ENCODE measurements at regions not wholly inside any gene's neighbourhood (a gene's known extent, or its start where the extent isn't known, plus 50 kb on each side); places are given as distances from the start of the nearest gene placed in this dataset.

DNA sequence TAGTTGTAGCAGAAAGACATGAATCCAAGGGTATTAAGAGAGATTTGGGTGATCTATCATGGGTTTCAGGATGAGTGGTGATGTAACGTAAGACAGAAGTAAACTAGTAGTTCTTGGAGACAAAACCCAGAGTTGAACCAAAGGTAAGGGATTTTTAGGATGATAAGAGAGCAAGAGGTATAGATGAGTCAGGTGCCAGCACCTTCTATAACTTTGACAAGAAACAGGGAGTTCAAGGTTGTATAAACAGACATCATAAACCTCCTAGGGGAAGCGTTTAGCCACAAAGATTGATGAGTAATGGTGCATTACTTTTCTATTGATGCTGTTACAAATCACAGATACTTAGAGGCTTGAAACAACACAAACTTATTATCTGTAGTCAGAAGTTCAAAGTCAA, 447.3 kb upstream of the ARHGEF26 start:
- Histone ChIP-seq H3K27me3 (ENCODE audit: low read depth, low read length) (no peaks in the 10 kb centered on the region), H3K27ac (ENCODE audit: low read length) (no peak overlapping the region), H3K4me3 (ENCODE audit: low read depth in 1 of 2, low read length in 2 of 2) (no peak overlapping the region), H3K36me3 (ENCODE audit: control insufficient read depth in 1 of 2, insufficient read depth in 2 of 2, low read length in 2 of 2) (no peaks in the 10 kb centered on the region), H3K9me3 (ENCODE audit: control insufficient read depth in 1 of 2, low read length in 2 of 2) (no peaks in the 10 kb centered on the region), H3K4me1 (ENCODE audit: control insufficient read depth in 1 of 2, insufficient read depth in 2 of 2, low read length in 2 of 2) (no peaks in the 10 kb centered on the region)

- H3K27me3 ChIP-seq (ENCODE audit: low read depth, low read length), result no peaks in the 10 kb centered on the region
- no peaks in the 10 kb centered on the region for H3K4me1 ChIP-seq (ENCODE audit: control insufficient read depth in 1 of 2, insufficient read depth in 2 of 2, low read length in 2 of 2)
- no peaks in the 10 kb centered on the region for H3K36me3 ChIP-seq (ENCODE audit: control insufficient read depth in 1 of 2, insufficient read depth in 2 of 2, low read length in 2 of 2)
- no peak overlapping the region for H3K27ac ChIP-seq (ENCODE audit: low read length)
- H3K9me3 ChIP-seq (ENCODE audit: control insufficient read depth in 1 of 2, low read length in 2 of 2), result no peaks in the 10 kb centered on the region
- H3K4me3 ChIP-seq (ENCODE audit: low read depth in 1 of 2, low read length in 2 of 2), result no peak overlapping the region
These were observed 441.5 kb upstream of the ARHGEF26 start for GRCh38 chr3:153679714-153680113.

GRCh38 chr3:153680526-153680925, 440.7 kb upstream of the ARHGEF26 start:
- Histone ChIP-seq H3K36me3 (ENCODE audit: control insufficient read depth in 1 of 2, insufficient read depth in 2 of 2, low read length in 2 of 2) (no peaks in the 10 kb centered on the region), H3K4me3 (ENCODE audit: low read depth in 1 of 2, low read length in 2 of 2) (no peak overlapping the region), H3K27ac (ENCODE audit: low read length) (no peak overlapping the region), H3K4me1 (ENCODE audit: control insufficient read depth in 1 of 2, insufficient read depth in 2 of 2, low read length in 2 of 2) (no peaks in the 10 kb centered on the region), H3K27me3 (ENCODE audit: low read depth, low read length) (no peaks in the 10 kb centered on the region), H3K9me3 (ENCODE audit: control insufficient read depth in 1 of 2, low read length in 2 of 2) (no peaks in the 10 kb centered on the region)

DNA sequence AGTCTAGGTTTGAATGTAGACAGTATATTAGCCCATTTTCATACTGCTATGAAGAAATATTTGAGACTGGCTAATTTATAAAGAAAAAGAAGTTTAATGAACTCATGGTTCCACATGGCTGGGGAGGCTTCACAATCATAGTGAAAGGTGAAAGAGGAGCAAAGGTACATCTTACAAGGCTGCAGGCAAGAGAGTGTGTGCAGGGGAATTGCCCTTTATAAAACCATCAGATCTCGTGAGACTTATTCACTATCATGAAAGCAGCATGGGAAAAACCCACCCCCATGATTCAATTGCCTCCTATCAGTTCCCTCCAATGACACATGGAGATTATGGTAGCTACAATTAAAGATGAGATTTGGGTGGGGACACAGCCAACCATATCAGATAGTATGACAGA, 440.1 kb upstream of the ARHGEF26 start:
- Histone ChIP-seq H3K4me1 (ENCODE audit: control insufficient read depth in 1 of 2, insufficient read depth in 2 of 2, low read length in 2 of 2) (no peaks in the 10 kb centered on the region), H3K36me3 (ENCODE audit: control insufficient read depth in 1 of 2, insufficient read depth in 2 of 2, low read length in 2 of 2) (no peaks in the 10 kb centered on the region), H3K27me3 (ENCODE audit: low read depth, low read length) (no peaks in the 10 kb centered on the region)

GRCh38 chr3:153688301-153689120, 432.7 kb upstream of the ARHGEF26 start:
- Histone ChIP-seq H3K4me1 (ENCODE audit: control insufficient read depth in 1 of 2, insufficient read depth in 2 of 2, low read length in 2 of 2) (peaks cover 0 to 3% of the 10 kb centered on the region in 2 donors), H3K36me3 (ENCODE audit: control insufficient read depth in 1 of 2, insufficient read depth in 2 of 2, low read length in 2 of 2) (no peaks in the 10 kb centered on the region), H3K4me3 (ENCODE audit: low read depth in 1 of 2, low read length in 2 of 2) (no peak overlapping the region), H3K9me3 (ENCODE audit: control insufficient read depth in 1 of 2, low read length in 2 of 2) (no peaks in the 10 kb centered on the region), H3K27me3 (ENCODE audit: low read depth, low read length) (no peaks in the 10 kb centered on the region), H3K27ac (ENCODE audit: low read length) (no peak overlapping the region)

More for the DNA sequence above, 440.1 kb upstream of the ARHGEF26 start:
- no peak overlapping the region for H3K27ac ChIP-seq (ENCODE audit: low read length)
- H3K9me3 ChIP-seq (ENCODE audit: control insufficient read depth in 1 of 2, low read length in 2 of 2), result no peaks in the 10 kb centered on the region
- H3K4me3 ChIP-seq (ENCODE audit: low read depth in 1 of 2, low read length in 2 of 2), result no peak overlapping the region

- H3K27me3 ChIP-seq (ENCODE audit: low read depth, low read length), result no peaks in the 10 kb centered on the region
- H3K36me3 ChIP-seq (ENCODE audit: control insufficient read depth in 1 of 2, insufficient read depth in 2 of 2, low read length in 2 of 2), result no peaks in the 10 kb centered on the region
- H3K4me3 ChIP-seq (ENCODE audit: low read depth in 1 of 2, low read length in 2 of 2), result no peak overlapping the region
- H3K27ac ChIP-seq (ENCODE audit: low read length), result no peak overlapping the region
- H3K9me3 ChIP-seq (ENCODE audit: control insufficient read depth in 1 of 2, low read length in 2 of 2), result no peaks in the 10 kb centered on the region
- peaks cover 0 to 1% of the 10 kb centered on the region in 2 donors for H3K4me1 ChIP-seq (ENCODE audit: control insufficient read depth in 1 of 2, insufficient read depth in 2 of 2, low read length in 2 of 2)
These were observed 428.0 kb upstream of the ARHGEF26 start for GRCh38 chr3:153693207-153693606.

- Histone ChIP-seq H3K36me3 (ENCODE audit: control insufficient read depth in 1 of 2, insufficient read depth in 2 of 2, low read length in 2 of 2) (no peaks in the 10 kb centered on the region), H3K4me1 (ENCODE audit: control insufficient read depth in 1 of 2, insufficient read depth in 2 of 2, low read length in 2 of 2) (no peaks in the 10 kb centered on the region), H3K27ac (ENCODE audit: low read length) (no peak overlapping the region), H3K4me3 (ENCODE audit: low read depth in 1 of 2, low read length in 2 of 2) (no peak overlapping the region), H3K27me3 (ENCODE audit: low read depth, low read length) (no peaks in the 10 kb centered on the region), H3K9me3 (ENCODE audit: control insufficient read depth in 1 of 2, low read length in 2 of 2) (no peaks in the 10 kb centered on the region)
These were observed 419.1 kb upstream of the ARHGEF26 start for GRCh38 chr3:153702106-153702505.

DNA sequence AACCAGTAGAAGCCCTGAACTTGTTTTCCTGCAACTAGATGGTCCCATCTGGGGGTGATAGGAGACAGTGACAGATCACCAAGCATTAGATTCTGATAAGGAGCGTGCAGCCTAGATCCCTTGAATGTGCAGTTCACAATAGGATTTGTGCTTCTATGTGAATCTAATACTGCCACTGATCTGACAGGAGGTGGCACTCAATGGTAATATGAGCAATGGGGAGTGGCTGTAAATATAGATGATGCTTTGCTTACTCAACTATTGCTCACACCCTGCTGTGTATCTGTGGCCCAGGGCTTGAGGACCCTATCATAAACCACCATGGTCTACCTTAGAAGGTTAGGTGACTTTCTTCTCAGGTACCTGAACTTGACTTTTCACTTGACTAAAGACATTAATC, 417.1 kb upstream of the ARHGEF26 start:
- no peaks in the 10 kb centered on the region for H3K9me3 ChIP-seq (ENCODE audit: control insufficient read depth in 1 of 2, low read length in 2 of 2)
- H3K4me3 ChIP-seq (ENCODE audit: low read depth in 1 of 2, low read length in 2 of 2), result no peak overlapping the region
- no peak overlapping the region for H3K27ac ChIP-seq (ENCODE audit: low read length)

GRCh38 chr3:153706706-153707105, 414.5 kb upstream of the ARHGEF26 start:
- no peaks in the 10 kb centered on the region for H3K4me1 ChIP-seq (ENCODE audit: control insufficient read depth in 1 of 2, insufficient read depth in 2 of 2, low read length in 2 of 2)
- H3K27ac ChIP-seq (ENCODE audit: low read length), result no peak overlapping the region

More for the DNA sequence above, 417.1 kb upstream of the ARHGEF26 start:
- Histone ChIP-seq H3K36me3 (ENCODE audit: control insufficient read depth in 1 of 2, insufficient read depth in 2 of 2, low read length in 2 of 2) (no peaks in the 10 kb centered on the region), H3K27me3 (ENCODE audit: low read depth, low read length) (no peaks in the 10 kb centered on the region), H3K4me1 (ENCODE audit: control insufficient read depth in 1 of 2, insufficient read depth in 2 of 2, low read length in 2 of 2) (no peaks in the 10 kb centered on the region)

GRCh38 chr3:153714016-153714415, 407.2 kb upstream of the ARHGEF26 start:
- no peaks in the 10 kb centered on the region for H3K36me3 ChIP-seq (ENCODE audit: control insufficient read depth in 1 of 2, insufficient read depth in 2 of 2, low read length in 2 of 2)
- no peak overlapping the region for H3K4me3 ChIP-seq (ENCODE audit: low read depth in 1 of 2, low read length in 2 of 2)
- no peak overlapping the region for H3K27ac ChIP-seq (ENCODE audit: low read length)
- H3K9me3 ChIP-seq (ENCODE audit: control insufficient read depth in 1 of 2, low read length in 2 of 2), result peaks cover 0 to 6% of the 10 kb centered on the region in 2 donors
- no peaks in the 10 kb centered on the region for H3K27me3 ChIP-seq (ENCODE audit: low read depth, low read length)
- H3K4me1 ChIP-seq (ENCODE audit: control insufficient read depth in 1 of 2, insufficient read depth in 2 of 2, low read length in 2 of 2), result no peaks in the 10 kb centered on the region

More at GRCh38 chr3:153706706-153707105, 414.5 kb upstream of the ARHGEF26 start:
- Histone ChIP-seq H3K36me3 (ENCODE audit: control insufficient read depth in 1 of 2, insufficient read depth in 2 of 2, low read length in 2 of 2) (no peaks in the 10 kb centered on the region), H3K9me3 (ENCODE audit: control insufficient read depth in 1 of 2, low read length in 2 of 2) (peaks cover 0 to 6% of the 10 kb centered on the region in 2 donors), H3K4me3 (ENCODE audit: low read depth in 1 of 2, low read length in 2 of 2) (no peak overlapping the region), H3K27me3 (ENCODE audit: low read depth, low read length) (no peaks in the 10 kb centered on the region)

GRCh38 chr3:153714588-153715290, 406.5 kb upstream of the ARHGEF26 start:
- H3K9me3 ChIP-seq (ENCODE audit: control insufficient read depth in 1 of 2, low read length in 2 of 2), result peaks cover 0 to 6% of the 10 kb centered on the region in 2 donors
- no peaks in the 10 kb centered on the region for H3K4me1 ChIP-seq (ENCODE audit: control insufficient read depth in 1 of 2, insufficient read depth in 2 of 2, low read length in 2 of 2)
- no peak overlapping the region for H3K4me3 ChIP-seq (ENCODE audit: low read depth in 1 of 2, low read length in 2 of 2)
- H3K27me3 ChIP-seq (ENCODE audit: low read depth, low read length), result no peaks in the 10 kb centered on the region
- no peaks in the 10 kb centered on the region for H3K36me3 ChIP-seq (ENCODE audit: control insufficient read depth in 1 of 2, insufficient read depth in 2 of 2, low read length in 2 of 2)
- no peak overlapping the region for H3K27ac ChIP-seq (ENCODE audit: low read length)

Measured in muscle layer of duodenum (tissue), 2 donors.